Thyroid gland (tissue), 4 donors: ENCODE measurements at regions not wholly inside any gene's neighbourhood (a gene's known extent, or its start where the extent isn't known, plus 50 kb on each side); places are given as distances from the start of the nearest gene placed in this dataset.

ENCODE experiments used
- DNase-seq, 2 donors: peaks; one replicate each; pipeline ENCODE4 v3.0.0-alpha.2; 2019
- H3K27ac ChIP-seq, 3 donors: fragments of 200-600 bp; sonication (generic); 1 replicate in 2 of 3; 2 replicates in 1 of 3; pipeline ENCODE4 v1.5.1; 2016 to 2019; ENCODE audit warnings: mild to moderate bottlenecking in 1 of 3, moderate library complexity in 1 of 3
- H3K27me3 ChIP-seq: fragments of 200-600 bp; sonication (generic); one replicate; pipeline ENCODE4 v1.5.1; 2019
- H3K36me3 ChIP-seq, 2 donors: fragments of 200-600 bp; sonication (generic); one replicate each; pipeline ENCODE4 v1.5.1; 2016 to 2019
- H3K4me1 ChIP-seq, 2 donors: fragments of 200-600 bp; sonication (generic); one replicate each; pipeline ENCODE4 v1.5.1; 2017 to 2019
- H3K4me3 ChIP-seq, 3 donors: fragments of 200-600 bp; sonication (generic); replicated peaks in 1 of 3; 1 replicate in 2 of 3; 2 replicates in 1 of 3; pipeline ENCODE4 v1.5.1; 2016; ENCODE audit warnings: mild to moderate bottlenecking in 1 of 3
- H3K9me3 ChIP-seq: fragments of 200-600 bp; sonication (generic); one replicate; pipeline ENCODE4 v1.5.1; 2017
- POLR2A ChIP-seq, 2 donors: fragments of 450-650 bp; IDR thresholded peaks; one replicate each; pipeline ENCODE4 v1.6.1; 2017; ENCODE audit warnings: antibody characterized with exemption in 2 of 2, mild to moderate bottlenecking in 2 of 2, moderate library complexity in 1 of 2
- WGBS, 2 donors: methylation state at CpG; one replicate each; pipeline ENCODE4 v1.1.5; 2017; 5-methylcytosine and 5-hydroxymethylcytosine counted together
- intact Hi-C: fragments of 100-400 bp; cut with DNase I; formaldehyde crosslinking; loops from one replicate; pipeline ENCODE4 v1.15.1; 2023
- TF ChIP-seq, protein P1 (sequence below), 6 experiments: fragments of 200-600 bp in 3 of 6; fragments of 450-650 bp in 3 of 6; sonication (generic) in 3 of 6; IDR thresholded peaks; one replicate each; pipeline ENCODE4 v1.5.1; 2016 to 2019; ENCODE audit warnings: antibody characterized with exemption in 6 of 6, mild to moderate bottlenecking in 2 of 6, inconsistent platforms in 1 of 6, moderate library complexity in 1 of 6

- no peak overlapping the region for H3K27ac ChIP-seq
- WGBS, 2 donors = 93 to 97% methylated on average over 1 of the region's 1 CpG
- H3K36me3 ChIP-seq = no peaks in the 10 kb centered on the region
- intact Hi-C loops = no loop called here
- H3K4me1 ChIP-seq = no peaks in the 10 kb centered on the region
- no peaks in the 10 kb centered on the region for H3K27me3 ChIP-seq
- DNase-seq = no peak
- no peak for TF ChIP-seq POLR2A (IDR thresholded peaks at IDR 0.05)
- TF ChIP-seq, protein P1, sequence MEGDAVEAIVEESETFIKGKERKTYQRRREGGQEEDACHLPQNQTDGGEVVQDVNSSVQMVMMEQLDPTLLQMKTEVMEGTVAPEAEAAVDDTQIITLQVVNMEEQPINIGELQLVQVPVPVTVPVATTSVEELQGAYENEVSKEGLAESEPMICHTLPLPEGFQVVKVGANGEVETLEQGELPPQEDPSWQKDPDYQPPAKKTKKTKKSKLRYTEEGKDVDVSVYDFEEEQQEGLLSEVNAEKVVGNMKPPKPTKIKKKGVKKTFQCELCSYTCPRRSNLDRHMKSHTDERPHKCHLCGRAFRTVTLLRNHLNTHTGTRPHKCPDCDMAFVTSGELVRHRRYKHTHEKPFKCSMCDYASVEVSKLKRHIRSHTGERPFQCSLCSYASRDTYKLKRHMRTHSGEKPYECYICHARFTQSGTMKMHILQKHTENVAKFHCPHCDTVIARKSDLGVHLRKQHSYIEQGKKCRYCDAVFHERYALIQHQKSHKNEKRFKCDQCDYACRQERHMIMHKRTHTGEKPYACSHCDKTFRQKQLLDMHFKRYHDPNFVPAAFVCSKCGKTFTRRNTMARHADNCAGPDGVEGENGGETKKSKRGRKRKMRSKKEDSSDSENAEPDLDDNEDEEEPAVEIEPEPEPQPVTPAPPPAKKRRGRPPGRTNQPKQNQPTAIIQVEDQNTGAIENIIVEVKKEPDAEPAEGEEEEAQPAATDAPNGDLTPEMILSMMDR (IDR thresholded peaks at IDR 0.05) = no peak
- H3K4me3 ChIP-seq = no peak overlapping the region
- H3K9me3 ChIP-seq = no peaks in the 10 kb centered on the region
Measured at GRCh38 chr2:144165599-144166250, 354.2 kb downstream of the ZEB2 start.

GRCh38 chr2:144163592-144163991, 356.3 kb downstream of the ZEB2 start:
- Histone ChIP-seq H3K4me1 (no peaks in the 10 kb centered on the region), H3K27ac (no peak overlapping the region), H3K36me3 (no peaks in the 10 kb centered on the region), H3K27me3 (no peaks in the 10 kb centered on the region), H3K4me3 (no peak overlapping the region), H3K9me3 (no peaks in the 10 kb centered on the region)
- intact Hi-C loops = no loop called here
- no peak for DNase-seq
- WGBS, 2 donors = 92% methylated on average over 2 of the region's 2 CpGs
- no peak for TF ChIP-seq POLR2A (IDR thresholded peaks at IDR 0.05)
- TF ChIP-seq, protein P1 (IDR thresholded peaks at IDR 0.05) = no peak

DNA sequence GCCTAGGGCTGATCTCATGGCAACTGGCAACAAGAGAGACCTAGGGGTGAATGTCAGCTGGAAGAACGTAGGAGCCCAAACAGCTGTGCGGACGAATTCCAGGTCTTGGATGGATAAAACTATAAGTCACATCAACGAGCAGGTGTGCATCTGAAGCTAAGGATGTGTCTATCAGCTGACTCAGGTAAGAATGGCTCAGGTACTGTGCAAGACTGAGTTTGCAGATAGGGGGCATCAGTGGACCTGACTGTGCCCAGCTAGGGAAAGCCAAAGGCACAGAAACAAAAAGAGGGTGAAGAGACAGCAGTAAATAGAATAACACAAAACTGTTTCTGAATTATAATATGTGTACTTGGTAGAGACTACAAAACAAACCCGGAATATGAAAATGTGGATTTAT, 357.3 kb downstream of the ZEB2 start:
- Histone ChIP-seq H3K4me1 (no peaks in the 10 kb centered on the region), H3K36me3 (no peaks in the 10 kb centered on the region), H3K27me3 (no peaks in the 10 kb centered on the region), H3K4me3 (no peak overlapping the region), H3K9me3 (no peaks in the 10 kb centered on the region), H3K27ac (no peak overlapping the region)
- intact Hi-C loops = no loop called here
- peak; percentile 58 to 59 for DNase-seq
- WGBS, 2 donors = 77 to 81% methylated on average over 5 of the region's 5 CpGs
- TF ChIP-seq, protein P1 (IDR thresholded peaks at IDR 0.05) = peak; percentile 15 to 79 (median 65)
- TF ChIP-seq POLR2A (IDR thresholded peaks at IDR 0.05) = no peak

DNA sequence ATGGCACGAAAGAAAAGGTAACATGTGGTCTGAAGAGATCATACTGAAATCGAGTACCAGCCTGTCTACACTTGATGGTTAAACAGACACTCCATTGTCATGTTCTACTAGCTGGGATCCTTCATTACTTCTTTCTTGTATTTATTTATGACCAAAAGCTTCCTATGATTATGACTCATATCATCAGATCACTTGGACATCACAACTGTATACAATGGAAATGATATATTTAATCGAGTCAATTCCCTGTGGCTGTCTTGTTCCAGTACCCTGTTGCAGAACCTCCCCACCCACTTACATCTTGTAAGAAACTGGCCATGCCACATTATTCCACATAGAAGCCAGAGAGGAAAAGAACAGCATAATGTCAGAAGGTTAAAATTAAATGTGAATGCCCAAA, 358.9 kb downstream of the ZEB2 start:
- TF ChIP-seq, protein P1 (IDR thresholded peaks at IDR 0.05) = no peak
- no peak for TF ChIP-seq POLR2A (IDR thresholded peaks at IDR 0.05)
- no peaks in the 10 kb centered on the region for H3K27me3 ChIP-seq
- DNase-seq = no peak
- no peaks in the 10 kb centered on the region for H3K36me3 ChIP-seq
- H3K4me1 ChIP-seq = no peaks in the 10 kb centered on the region
- H3K4me3 ChIP-seq = no peak overlapping the region
- H3K27ac ChIP-seq = no peak overlapping the region
- 92 to 95% methylated on average over 3 of the region's 3 CpGs for WGBS, 2 donors
- H3K9me3 ChIP-seq = no peaks in the 10 kb centered on the region
- intact Hi-C loops = no loop called here

DNA sequence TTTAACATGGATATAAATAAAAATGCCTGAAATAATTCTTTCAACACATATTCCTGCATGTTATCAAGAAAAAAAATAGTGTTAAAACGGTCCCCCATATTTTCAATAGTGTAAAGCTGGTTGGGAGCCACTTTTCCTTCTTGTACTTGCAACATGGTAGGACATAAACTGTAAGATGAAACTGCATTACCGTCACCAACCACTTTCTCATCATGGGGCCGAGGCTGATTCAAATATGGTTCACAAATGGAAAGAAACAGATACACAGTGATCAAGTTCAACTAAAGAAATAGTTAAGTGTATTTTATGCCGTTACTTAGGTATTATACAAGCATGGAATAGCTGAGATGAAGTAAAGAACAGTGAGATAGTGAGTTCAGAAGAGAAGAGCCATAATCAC, 360.7 kb downstream of the ZEB2 start:
- no peaks in the 10 kb centered on the region for H3K36me3 ChIP-seq
- H3K4me1 ChIP-seq = no peaks in the 10 kb centered on the region
- H3K4me3 ChIP-seq = no peak overlapping the region
- no peak for DNase-seq
- TF ChIP-seq, protein P1 (IDR thresholded peaks at IDR 0.05) = no peak
- TF ChIP-seq POLR2A (IDR thresholded peaks at IDR 0.05) = no peak
- no peaks in the 10 kb centered on the region for H3K27me3 ChIP-seq
- H3K27ac ChIP-seq = no peak overlapping the region
- intact Hi-C loops = no loop called here
- WGBS, 2 donors = 95 to 97% methylated on average over 4 of the region's 4 CpGs
- no peaks in the 10 kb centered on the region for H3K9me3 ChIP-seq
